Astrocyte of the hippocampus (primary cell): ENCODE measurements at regions not wholly inside any gene's neighbourhood (a gene's known extent, or its start where the extent isn't known, plus 50 kb on each side); places are given as distances from the start of the nearest gene placed in this dataset.
A peak's percentile ranks its signal among the peaks of the same experiment; 100 is the strongest.

Experiments used
- DNase-seq: peaks from one replicate; pipeline ENCODE4 v3.0.0; 2011; ENCODE audit warnings: low read depth, low spot score

- no peak for DNase-seq
Observed at GRCh38 chr4:138327338-138327737, 85.2 kb upstream of the SLC7A11 start.

DNA sequence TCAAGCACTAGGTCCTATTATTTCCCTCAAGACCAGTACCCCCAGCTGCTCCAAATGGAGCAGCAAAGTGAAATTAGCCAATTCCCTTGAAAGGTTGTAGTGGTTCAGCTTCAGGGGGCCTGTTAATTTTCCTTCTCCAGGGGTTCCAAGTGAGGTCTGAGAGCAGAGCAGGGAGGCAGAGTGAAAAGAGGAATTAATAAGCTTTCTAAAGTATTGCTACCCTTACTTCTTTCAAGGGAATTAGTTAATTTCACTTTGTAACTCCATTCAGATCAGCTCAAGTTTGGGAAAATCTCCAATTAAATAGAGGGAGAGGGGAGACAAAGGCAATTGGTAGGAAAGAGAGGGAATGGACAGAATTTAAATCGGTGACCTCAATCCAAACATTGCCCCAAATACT, 78.7 kb upstream of the SLC7A11 start:
- DNase-seq: no peak

DNA sequence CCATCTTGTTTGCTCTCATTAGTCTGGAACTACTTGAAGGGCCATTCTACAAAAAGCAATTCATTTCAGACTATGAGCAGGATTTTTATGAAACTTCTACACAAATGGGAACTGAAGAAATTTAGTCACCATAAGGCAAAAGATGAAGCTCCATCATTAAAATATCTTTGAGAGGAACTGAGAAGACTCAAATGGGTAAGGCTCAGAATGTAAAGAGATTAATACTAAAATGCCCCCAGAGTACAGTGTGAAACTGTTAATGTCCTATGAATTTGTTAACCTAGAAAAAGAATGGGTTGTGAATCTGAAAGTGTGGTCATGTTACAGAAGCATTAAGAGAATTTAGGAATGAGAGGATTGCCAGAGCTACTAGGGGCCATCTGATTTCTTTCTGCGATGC, 77.9 kb upstream of the SLC7A11 start:
- no peak for DNase-seq

DNA sequence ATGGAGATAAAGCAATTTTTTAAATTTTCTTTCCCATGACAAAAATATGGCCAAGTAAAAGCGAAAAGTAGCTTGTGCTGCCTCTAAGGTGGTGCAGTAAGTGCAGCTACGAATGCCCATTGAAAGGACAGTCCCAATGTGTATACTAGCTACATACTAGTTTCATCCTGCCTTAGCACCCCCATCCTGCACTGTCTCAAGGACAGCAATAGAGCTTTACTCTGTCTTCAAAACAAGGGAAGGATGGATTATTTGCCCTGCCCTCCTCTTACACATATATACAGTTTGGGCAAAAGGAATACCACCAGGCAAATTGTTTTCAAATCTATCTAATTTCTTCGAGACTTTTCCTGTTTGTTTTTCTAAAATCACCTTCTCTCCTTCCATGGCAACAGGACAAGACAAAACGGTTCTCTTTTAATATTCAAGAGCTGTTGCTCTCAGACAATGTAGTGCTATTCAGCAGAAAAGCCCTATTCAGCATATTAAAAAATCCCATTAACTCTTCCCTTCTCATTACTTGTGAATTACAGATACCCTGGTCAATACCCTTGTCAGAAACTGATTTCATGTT, 75.1 kb upstream of the SLC7A11 start:
- DNase-seq: no peak

GRCh38 chr4:138312536-138312911, 70.4 kb upstream of the SLC7A11 start:
- DNase-seq: no peak

DNA sequence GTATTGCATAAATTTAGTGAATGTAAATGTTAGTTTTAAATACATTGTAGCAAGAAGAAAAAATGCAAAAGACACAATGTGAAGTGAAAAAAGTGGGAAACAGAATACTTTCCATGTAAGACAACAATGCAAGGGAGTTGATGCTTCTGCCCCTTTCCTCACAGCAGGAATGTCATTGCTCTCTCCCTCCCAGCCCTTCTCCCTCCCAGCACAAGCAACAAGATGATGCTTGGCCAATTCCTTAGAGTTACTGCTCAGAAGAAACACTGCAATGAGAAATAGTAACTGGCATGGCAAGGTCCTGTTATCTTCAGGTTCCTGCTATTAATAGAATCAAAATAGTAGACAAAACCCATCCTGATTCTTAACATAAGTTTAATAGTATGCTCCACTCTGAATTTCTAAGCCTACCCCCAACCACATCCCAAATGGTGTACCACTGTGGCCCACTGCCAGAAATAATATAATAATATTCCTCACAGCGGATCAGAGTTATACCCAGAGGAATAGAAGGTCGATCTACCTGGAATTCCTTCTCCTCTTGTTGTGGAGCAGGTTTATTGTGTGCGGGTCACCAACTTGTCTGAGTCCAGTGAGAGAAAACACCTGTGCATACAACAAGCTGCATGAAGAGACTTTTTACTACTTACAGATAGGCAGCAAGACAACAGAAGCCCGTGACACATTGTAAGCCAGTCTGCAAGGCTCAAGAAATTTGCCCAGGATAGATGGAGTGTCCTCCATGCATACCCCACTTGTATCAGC, 69.8 kb upstream of the SLC7A11 start:
- peak; percentile 51 for DNase-seq

GRCh38 chr4:138310991-138311390, 68.8 kb upstream of the SLC7A11 start:
- DNase-seq: peak; percentile 88

DNA sequence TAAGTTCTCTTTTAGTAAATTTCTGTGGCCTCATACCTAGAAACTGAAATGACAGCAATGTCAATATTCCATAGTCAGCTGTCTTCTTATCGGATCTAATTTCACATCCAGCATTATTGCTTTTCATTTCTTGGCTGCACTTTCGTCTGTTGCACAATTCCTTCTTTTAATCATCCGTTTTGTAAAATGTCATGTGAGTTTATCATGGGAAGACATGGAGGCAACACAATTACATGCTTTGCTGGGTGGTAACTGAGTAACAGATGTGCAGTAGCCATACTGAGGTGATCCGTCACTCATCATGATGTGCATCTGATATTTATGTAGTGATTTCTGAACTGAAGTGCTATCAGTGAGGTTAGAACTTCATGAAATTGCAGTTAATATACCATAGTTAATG, 68.3 kb upstream of the SLC7A11 start:
- DNase-seq: no peak

DNA sequence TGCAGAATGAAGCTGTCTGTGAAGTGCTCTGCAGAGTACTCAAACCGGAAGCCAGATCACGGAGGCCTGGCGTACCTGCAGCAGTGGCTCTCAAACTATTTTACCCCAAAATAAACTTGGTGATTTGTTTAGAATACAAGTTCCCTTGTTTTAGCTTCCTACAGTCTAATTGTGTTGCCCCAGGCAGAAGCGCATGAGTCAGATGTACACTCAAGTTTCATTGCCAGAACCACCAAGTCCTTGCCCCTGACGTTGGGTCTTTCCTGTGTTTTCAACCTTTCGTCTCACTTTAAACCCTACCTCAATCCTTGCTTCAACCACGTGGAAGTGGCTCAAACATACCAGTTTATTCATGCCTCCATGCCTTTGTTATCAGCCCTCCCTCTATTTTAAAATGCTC, 66.2 kb upstream of the SLC7A11 start:
- DNase-seq: peak; percentile 76

DNA sequence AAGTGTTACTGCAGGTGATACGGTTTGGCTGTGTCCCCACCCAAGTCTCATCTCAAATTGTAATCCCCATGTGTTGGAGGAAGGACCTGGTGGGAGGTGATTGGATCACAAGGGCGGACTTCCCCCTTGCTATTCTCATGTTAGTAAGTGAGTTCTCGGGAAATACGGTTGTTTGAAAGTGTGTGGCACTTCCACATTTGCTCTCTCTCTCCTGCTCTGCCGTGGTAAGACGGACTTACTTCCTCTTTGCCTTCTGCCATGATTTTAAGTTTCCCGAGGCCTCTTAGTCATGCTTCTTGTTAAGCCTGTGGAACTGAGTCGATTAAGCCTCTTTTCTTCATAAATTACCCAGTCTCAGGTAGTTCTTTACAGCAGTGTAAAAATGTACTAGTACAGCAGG, 65.2 kb upstream of the SLC7A11 start:
- DNase-seq: no peak

GRCh38 chr4:138305050-138305449, 62.9 kb upstream of the SLC7A11 start:
- DNase-seq: no peak

- DNase-seq: no peak
Observed at GRCh38 chr4:138301536-138301935, 59.4 kb upstream of the SLC7A11 start.

GRCh38 chr4:138300616-138301015, 58.5 kb upstream of the SLC7A11 start:
- no peak for DNase-seq

- DNase-seq: peak; percentile 7
Observed at GRCh38 chr4:138299881-138300280, 57.7 kb upstream of the SLC7A11 start.

DNA sequence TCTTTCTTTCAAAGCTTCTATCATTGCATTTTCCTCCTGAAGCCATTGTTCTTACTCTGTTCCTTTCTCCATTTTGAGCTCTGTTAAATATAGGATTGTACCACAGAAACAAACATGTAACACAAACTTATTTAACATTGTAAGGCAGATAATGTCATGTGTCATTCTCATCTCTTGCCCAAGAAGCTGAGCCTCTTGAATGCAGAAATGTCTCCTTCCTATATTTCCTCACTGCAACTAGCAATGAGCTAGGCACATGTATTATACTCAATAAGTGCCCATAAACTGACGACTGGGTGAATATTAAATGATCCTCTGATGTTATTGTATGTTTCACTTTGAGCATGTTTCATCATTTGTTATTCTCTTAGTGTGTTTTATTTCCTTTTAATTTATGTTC, 56.7 kb upstream of the SLC7A11 start:
- DNase-seq: no peak

- DNase-seq: no peak
Observed at GRCh38 chr4:138298431-138298830, 56.3 kb upstream of the SLC7A11 start.

DNA sequence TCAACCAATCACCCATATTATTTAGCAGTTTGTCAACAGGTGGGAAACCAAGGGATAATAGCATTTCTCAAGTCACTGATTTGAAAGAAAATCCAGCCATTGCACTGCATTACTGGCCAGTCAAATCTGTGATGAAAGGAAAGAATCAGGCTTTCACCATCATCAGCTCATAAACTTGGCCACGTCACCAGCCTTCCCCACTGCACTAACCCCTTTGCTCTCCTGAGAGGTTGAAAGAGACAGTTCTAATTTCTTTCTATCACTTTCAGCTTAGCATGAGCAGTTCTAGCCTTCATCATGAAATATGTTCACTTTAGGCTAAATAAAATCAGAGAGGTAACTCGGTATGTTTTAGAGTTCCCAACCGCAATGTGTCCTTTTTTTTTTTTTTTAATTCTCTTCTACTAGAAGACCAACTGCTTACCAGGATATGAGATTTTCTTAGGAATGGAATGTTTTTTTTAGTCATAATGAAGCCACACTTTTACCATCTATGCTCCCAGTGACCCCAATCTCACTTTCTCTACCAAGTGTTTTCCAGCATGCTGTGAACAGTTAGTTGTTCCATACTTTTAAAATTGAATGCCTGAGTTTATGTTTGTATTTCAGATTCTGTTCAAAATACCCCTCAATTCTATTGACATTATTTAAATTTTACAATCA, 55.7 kb upstream of the SLC7A11 start:
- DNase-seq: no peak

DNA sequence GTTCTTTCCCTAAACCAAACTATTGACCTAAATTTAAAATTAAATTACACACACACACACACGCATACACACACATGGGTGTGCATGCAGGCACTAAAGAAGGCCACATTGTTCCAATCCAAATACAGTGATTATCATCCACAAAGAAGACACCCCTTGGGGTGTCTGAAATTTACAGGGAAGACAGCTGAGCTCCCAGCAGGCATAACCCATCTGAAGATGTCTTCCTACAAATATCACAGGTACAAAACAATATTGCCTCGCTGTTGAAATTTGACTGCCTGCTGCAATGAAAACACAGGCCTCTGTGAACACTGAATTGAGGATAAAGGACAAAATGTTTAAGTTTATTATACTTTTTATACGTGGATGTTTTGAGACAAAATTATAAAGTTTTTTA, 50.2 kb upstream of the SLC7A11 start:
- no peak for DNase-seq
